Endodermal cell (in vitro differentiated cells): ENCODE measurements at regions not wholly inside any gene's neighbourhood (a gene's known extent, or its start where the extent isn't known, plus 50 kb on each side); places are given as distances from the start of the nearest gene placed in this dataset.

ENCODE experiments used
- DNase-seq: peaks from one replicate; pipeline ENCODE4 v3.0.0-alpha.2; 2017
- H3K27ac ChIP-seq: 2 replicates; pipeline ENCODE4 v1.5.1; 2013; ENCODE audit warnings: mild to moderate bottlenecking, low read depth, low read length, moderate library complexity
- H3K27me3 ChIP-seq: 2 replicates; pipeline ENCODE4 v1.6.1; 2013; ENCODE audit warnings: mild to moderate bottlenecking, low read length, moderate library complexity; ENCODE audit not compliant: insufficient read depth, control insufficient read depth, poor library complexity, severe bottlenecking
- H3K36me3 ChIP-seq: 2 replicates; pipeline ENCODE4 v1.7.0; 2013; ENCODE audit warnings: mild to moderate bottlenecking, low read length, moderate library complexity; ENCODE audit not compliant: control insufficient read depth, insufficient read depth
- H3K4me1 ChIP-seq: one replicate; pipeline ENCODE4 v1.7.0; 2013; ENCODE audit warnings: low read length; ENCODE audit not compliant: control insufficient read depth, insufficient read depth
- H3K4me3 ChIP-seq: 2 replicates; pipeline ENCODE4 v1.5.1; 2013; ENCODE audit warnings: mild to moderate bottlenecking, low read length, moderate library complexity
- H3K9ac ChIP-seq: 2 replicates; pipeline ENCODE4 v1.6.1; 2013; ENCODE audit warnings: mild to moderate bottlenecking, low read length, moderate library complexity; ENCODE audit not compliant: poor library complexity, severe bottlenecking; ENCODE audit errors: extremely low read depth
- H3K9me3 ChIP-seq: 2 replicates; pipeline ENCODE4 v1.6.1; 2013; ENCODE audit warnings: mild to moderate bottlenecking, low read length, moderate library complexity; ENCODE audit not compliant: control insufficient read depth
- H3K27ac Mint-ChIP-seq: 2 replicates; pipeline ENCODE4 v1.8.0; 2020; ENCODE audit warnings: mixed read lengths
- H3K27me3 Mint-ChIP-seq: 2 replicates; pipeline ENCODE4 v1.8.0; 2021; ENCODE audit warnings: mild to moderate bottlenecking, mixed read lengths; ENCODE audit not compliant: insufficient read depth
- H3K36me3 Mint-ChIP-seq: 2 replicates; pipeline ENCODE4 v1.8.0; 2020; ENCODE audit warnings: low read depth, mixed read lengths
- H3K4me1 Mint-ChIP-seq: 2 replicates; pipeline ENCODE4 v1.8.0; 2020; ENCODE audit warnings: mixed read lengths
- H3K4me3 Mint-ChIP-seq: 2 replicates; pipeline ENCODE4 v1.8.0; 2020; ENCODE audit warnings: mild to moderate bottlenecking, moderate library complexity, mixed read lengths
- H3K9me3 Mint-ChIP-seq: 2 replicates; pipeline ENCODE4 v1.8.0; 2020; ENCODE audit warnings: mild to moderate bottlenecking, mixed read lengths
- CTCF ChIP-seq: fragments of 200-600 bp; sonication (generic); conservative IDR thresholded peaks from 2 replicates; pipeline ENCODE4 v1.5.0; 2021; ENCODE audit warnings: antibody characterized with exemption, mild to moderate bottlenecking
- WGBS, 2 experiments: methylation state at CpG; one replicate each; pipeline versions ENCODE4 v1.1.5 to v1.1.7; 2013; ENCODE audit warnings: missing lambda C conversion rate in 2 of 2, mixed read lengths in 1 of 2; ENCODE audit not compliant: insufficient coverage in 1 of 2, insufficient read length in 1 of 2; 5-methylcytosine and 5-hydroxymethylcytosine counted together

DNA sequence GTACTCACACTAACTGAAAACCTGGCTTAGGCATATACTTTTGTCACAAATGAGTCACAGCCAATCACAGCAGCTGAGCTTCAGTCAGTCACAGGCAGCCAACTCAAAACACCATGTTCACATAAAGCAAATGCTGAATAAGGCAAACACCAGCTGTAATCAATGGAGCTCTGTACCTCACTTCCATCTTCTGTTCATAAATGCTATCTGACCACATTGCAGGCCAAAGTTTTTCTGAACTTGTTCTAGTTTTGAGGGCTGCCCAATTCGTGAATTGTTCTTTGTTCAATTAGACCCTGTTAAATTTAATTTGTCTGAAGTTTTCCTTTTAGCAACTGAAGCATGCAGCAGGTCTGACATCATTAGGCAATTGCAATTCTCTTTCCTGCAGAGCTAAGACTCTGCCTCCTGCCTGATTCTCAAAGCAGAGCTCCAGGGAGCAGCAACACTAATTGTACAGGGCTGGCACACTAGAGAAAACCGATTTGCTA lies 129.9 kb downstream of the WIF1 start:
- Histone ChIP-seq H3K9me3 (peaks cover 39% of the 10 kb centered on the region), H3K36me3 (no peaks in the 10 kb centered on the region), H3K4me3 (no peak overlapping the region), H3K27me3 (no peaks in the 10 kb centered on the region), H3K27ac (no peak overlapping the region), H3K4me1 (no peaks in the 10 kb centered on the region), H3K9ac (no peak overlapping the region)
- no peak overlapping the region for H3K4me3 Mint-ChIP-seq
- peaks cover 9% of the 10 kb centered on the region for H3K27me3 Mint-ChIP-seq
- peaks cover 27% of the 10 kb centered on the region for H3K9me3 Mint-ChIP-seq
- no peak for DNase-seq
- peaks cover 14% of the 10 kb centered on the region for H3K4me1 Mint-ChIP-seq
- no peaks in the 10 kb centered on the region for H3K36me3 Mint-ChIP-seq
- no peak overlapping the region for H3K27ac Mint-ChIP-seq
- WGBS, 2 experiments = 28 to 49% methylated on average over 2 of the region's 2 CpGs
- TF ChIP-seq CTCF = no peak

GRCh38 chr12:64992116-64992515 lies 129.0 kb downstream of the WIF1 start:
- no peak for DNase-seq
- 67 to 71% methylated on average over 2 to 5 of the region's 5 CpGs for WGBS, 2 experiments
- Histone ChIP-seq H3K9me3 (peaks cover 39% of the 10 kb centered on the region), H3K4me1 (no peaks in the 10 kb centered on the region), H3K9ac (no peak overlapping the region), H3K27ac (no peak overlapping the region), H3K4me3 (no peak overlapping the region), H3K36me3 (no peaks in the 10 kb centered on the region), H3K27me3 (no peaks in the 10 kb centered on the region)
- peaks cover 27% of the 10 kb centered on the region for H3K9me3 Mint-ChIP-seq
- H3K4me3 Mint-ChIP-seq = no peak overlapping the region
- TF ChIP-seq CTCF = no peak
- no peaks in the 10 kb centered on the region for H3K36me3 Mint-ChIP-seq
- peaks cover 15% of the 10 kb centered on the region for H3K27me3 Mint-ChIP-seq
- no peak overlapping the region for H3K27ac Mint-ChIP-seq
- H3K4me1 Mint-ChIP-seq = peaks cover 14% of the 10 kb centered on the region

DNA sequence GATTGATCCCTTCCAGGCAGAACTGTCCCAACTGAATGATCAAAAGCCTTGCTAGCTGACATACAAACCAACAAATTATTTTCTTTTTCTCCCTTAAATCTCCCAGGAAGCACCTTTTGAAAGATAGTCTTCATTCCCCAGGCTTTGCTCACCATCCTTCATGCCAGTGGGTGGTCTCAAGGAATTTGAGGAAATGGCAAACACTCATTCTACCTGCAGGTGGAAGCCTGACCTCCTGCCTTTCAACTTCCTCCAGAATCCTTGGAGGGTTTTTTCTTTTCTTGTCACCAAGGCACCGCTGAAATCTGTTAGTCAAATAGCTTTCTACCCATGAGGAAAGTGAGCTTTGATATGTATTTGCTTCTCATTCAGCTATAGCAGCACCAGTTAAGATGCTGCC lies 128.5 kb downstream of the WIF1 start:
- Histone ChIP-seq H3K9ac (no peak overlapping the region), H3K27me3 (no peaks in the 10 kb centered on the region), H3K27ac (no peak overlapping the region), H3K4me1 (no peaks in the 10 kb centered on the region), H3K36me3 (no peaks in the 10 kb centered on the region), H3K4me3 (no peak overlapping the region), H3K9me3 (peaks cover 39% of the 10 kb centered on the region)
- H3K36me3 Mint-ChIP-seq = no peaks in the 10 kb centered on the region
- H3K27ac Mint-ChIP-seq = no peak overlapping the region
- WGBS, 2 experiments = no CpG with 5 or more reads among the region's 1 CpG
- peak; percentile 59 for TF ChIP-seq CTCF
- H3K4me3 Mint-ChIP-seq = no peak overlapping the region
- peaks cover 19% of the 10 kb centered on the region for H3K27me3 Mint-ChIP-seq
- H3K4me1 Mint-ChIP-seq = peaks cover 14% of the 10 kb centered on the region
- DNase-seq = peak; percentile 85
- H3K9me3 Mint-ChIP-seq = peaks cover 27% of the 10 kb centered on the region
